ENCODE measurements at regions not wholly inside any gene's neighbourhood (a gene's known extent, or its start where the extent isn't known, plus 50 kb on each side); places are given as distances from the start of the nearest gene placed in this dataset.

DNA sequence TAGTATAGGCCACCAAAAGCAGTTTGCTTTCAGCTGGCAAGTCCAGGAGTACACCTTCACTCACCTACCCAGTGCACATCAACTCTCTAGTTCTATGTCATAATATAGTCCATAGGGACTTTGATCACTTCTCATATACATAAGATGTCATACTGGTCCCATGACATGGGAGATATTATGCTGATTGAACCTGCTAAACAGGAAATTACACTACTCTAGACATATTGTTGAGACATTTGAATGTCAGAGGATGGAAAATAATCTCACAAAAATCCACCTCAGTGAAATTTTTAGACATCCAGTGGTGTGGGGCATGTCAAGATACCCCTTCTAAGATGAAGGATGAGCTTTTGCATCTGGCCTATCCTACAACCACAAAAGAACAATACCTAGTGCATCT lies 322.5 kb downstream of the EN1 start:
- no peak overlapping the region for H3K4me3 ChIP-seq (replicated peaks; ENCODE audit: low read depth, low read length)

GRCh38 chr2:118523761-118524160 lies 323.7 kb downstream of the EN1 start:
- no peak for DNase-seq (ENCODE audit: extremely low read depth, insufficient read length)

More for the DNA sequence above, 322.5 kb downstream of the EN1 start:
- TF ChIP-seq CTCF (IDR thresholded peaks at IDR 0.05; ENCODE audit: insufficient read depth, low read length, poor library complexity, severe bottlenecking): no peak
- no peak for DNase-seq (ENCODE audit: extremely low read depth, insufficient read length)
- H3K27me3 ChIP-seq (replicated peaks; ENCODE audit: control insufficient read depth, insufficient read depth, low read length): no peaks in the 10 kb centered on the region
- H3K36me3 ChIP-seq (ENCODE audit: control insufficient read depth, insufficient read depth, low read length): no peaks in the 10 kb centered on the region

GRCh38 chr2:118521960-118522359 lies 325.5 kb downstream of the EN1 start:
- H3K36me3 ChIP-seq (ENCODE audit: control insufficient read depth, insufficient read depth, low read length): no peaks in the 10 kb centered on the region
- no peaks in the 10 kb centered on the region for H3K27me3 ChIP-seq (replicated peaks; ENCODE audit: control insufficient read depth, insufficient read depth, low read length)
- H3K4me3 ChIP-seq (replicated peaks; ENCODE audit: low read depth, low read length): no peak overlapping the region
- DNase-seq (ENCODE audit: extremely low read depth, insufficient read length): no peak
- no peak for TF ChIP-seq CTCF (IDR thresholded peaks at IDR 0.05; ENCODE audit: insufficient read depth, low read length, poor library complexity, severe bottlenecking)

More at GRCh38 chr2:118523761-118524160, 323.7 kb downstream of the EN1 start:
- Histone ChIP-seq H3K4me3 (replicated peaks; ENCODE audit: low read depth, low read length) (no peak overlapping the region), H3K36me3 (ENCODE audit: control insufficient read depth, insufficient read depth, low read length) (no peaks in the 10 kb centered on the region), H3K27me3 (replicated peaks; ENCODE audit: control insufficient read depth, insufficient read depth, low read length) (no peaks in the 10 kb centered on the region)
- TF ChIP-seq CTCF (IDR thresholded peaks at IDR 0.05; ENCODE audit: insufficient read depth, low read length, poor library complexity, severe bottlenecking): no peak

DNA sequence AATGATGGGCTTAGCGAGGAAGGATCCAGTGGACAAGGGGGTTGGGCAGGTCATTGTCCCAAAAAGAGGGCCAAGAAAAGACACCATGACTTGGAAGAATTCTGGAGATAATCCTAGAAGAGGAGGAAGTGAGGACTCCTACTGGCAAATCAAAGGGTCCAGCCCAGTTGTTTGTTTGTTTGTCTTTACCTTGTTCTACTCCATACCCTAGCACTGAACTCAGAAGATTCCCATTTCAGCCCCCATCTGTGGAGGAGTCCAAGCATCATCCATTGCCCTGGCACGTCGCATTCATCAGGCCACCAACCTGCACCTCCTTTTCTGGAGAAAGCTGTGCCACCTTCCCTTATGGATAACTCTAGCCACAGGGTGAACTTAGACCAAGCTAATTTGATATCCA lies 326.2 kb downstream of the EN1 start:
- Histone ChIP-seq H3K36me3 (ENCODE audit: control insufficient read depth, insufficient read depth, low read length) (no peaks in the 10 kb centered on the region), H3K4me3 (replicated peaks; ENCODE audit: low read depth, low read length) (no peak overlapping the region), H3K27me3 (replicated peaks; ENCODE audit: control insufficient read depth, insufficient read depth, low read length) (no peaks in the 10 kb centered on the region)
- TF ChIP-seq CTCF (IDR thresholded peaks at IDR 0.05; ENCODE audit: insufficient read depth, low read length, poor library complexity, severe bottlenecking): no peak
- no peak for DNase-seq (ENCODE audit: extremely low read depth, insufficient read length)

DNA sequence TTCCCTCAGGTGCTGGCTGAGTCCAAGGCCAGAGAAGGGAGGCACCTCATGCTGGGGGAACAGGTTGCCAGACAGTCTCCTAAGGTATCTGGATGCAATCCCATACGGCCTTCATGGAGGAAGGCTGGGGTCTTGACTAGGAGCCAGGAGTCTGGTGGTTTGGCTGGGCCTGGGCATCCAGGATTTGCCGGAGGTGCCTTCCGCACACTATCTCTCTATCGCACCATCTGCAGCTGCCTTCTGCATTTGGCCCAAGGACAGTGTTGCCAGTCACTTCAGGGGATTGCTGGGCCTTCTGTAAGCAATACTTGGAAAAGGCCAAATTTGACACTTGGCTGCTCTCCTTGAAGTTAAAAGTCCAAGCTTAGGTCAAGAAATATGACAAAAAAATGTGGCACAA lies 327.2 kb downstream of the EN1 start:
- no peak for DNase-seq (ENCODE audit: extremely low read depth, insufficient read length)
- TF ChIP-seq CTCF (IDR thresholded peaks at IDR 0.05; ENCODE audit: insufficient read depth, low read length, poor library complexity, severe bottlenecking): no peak
- H3K4me3 ChIP-seq (replicated peaks; ENCODE audit: low read depth, low read length): no peak overlapping the region

DNA sequence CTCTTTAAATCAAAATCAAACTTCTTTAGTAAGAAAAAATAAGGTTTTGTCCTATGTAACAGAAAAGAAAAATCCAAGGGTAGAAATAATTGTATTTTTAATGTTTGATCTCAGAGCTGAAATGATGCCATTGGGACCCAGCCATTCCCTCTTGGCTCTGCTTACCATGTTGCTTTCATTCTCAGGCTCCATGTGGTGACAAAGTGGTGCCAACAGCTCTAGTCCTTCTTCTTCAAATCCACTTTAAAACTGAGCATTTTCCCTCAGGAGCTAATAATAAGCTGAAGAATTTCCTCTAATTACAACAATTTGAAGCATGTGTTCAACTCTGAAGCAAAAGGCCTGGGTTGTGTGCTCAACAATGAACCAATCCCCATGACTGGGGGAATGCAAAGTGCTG lies 327.9 kb downstream of the EN1 start:
- no peaks in the 10 kb centered on the region for H3K27me3 ChIP-seq (replicated peaks; ENCODE audit: control insufficient read depth, insufficient read depth, low read length)
- TF ChIP-seq CTCF (IDR thresholded peaks at IDR 0.05; ENCODE audit: insufficient read depth, low read length, poor library complexity, severe bottlenecking): no peak
- no peaks in the 10 kb centered on the region for H3K36me3 ChIP-seq (ENCODE audit: control insufficient read depth, insufficient read depth, low read length)
- H3K4me3 ChIP-seq (replicated peaks; ENCODE audit: low read depth, low read length): no peak overlapping the region
- DNase-seq (ENCODE audit: extremely low read depth, insufficient read length): no peak

More for the DNA sequence above, 327.2 kb downstream of the EN1 start:
- Histone ChIP-seq H3K27me3 (replicated peaks; ENCODE audit: control insufficient read depth, insufficient read depth, low read length) (no peaks in the 10 kb centered on the region), H3K36me3 (ENCODE audit: control insufficient read depth, insufficient read depth, low read length) (no peaks in the 10 kb centered on the region)
